ENCODE measurements at regions not wholly inside any gene's neighbourhood (a gene's known extent, or its start where the extent isn't known, plus 50 kb on each side); places are given as distances from the start of the nearest gene placed in this dataset.

DNA sequence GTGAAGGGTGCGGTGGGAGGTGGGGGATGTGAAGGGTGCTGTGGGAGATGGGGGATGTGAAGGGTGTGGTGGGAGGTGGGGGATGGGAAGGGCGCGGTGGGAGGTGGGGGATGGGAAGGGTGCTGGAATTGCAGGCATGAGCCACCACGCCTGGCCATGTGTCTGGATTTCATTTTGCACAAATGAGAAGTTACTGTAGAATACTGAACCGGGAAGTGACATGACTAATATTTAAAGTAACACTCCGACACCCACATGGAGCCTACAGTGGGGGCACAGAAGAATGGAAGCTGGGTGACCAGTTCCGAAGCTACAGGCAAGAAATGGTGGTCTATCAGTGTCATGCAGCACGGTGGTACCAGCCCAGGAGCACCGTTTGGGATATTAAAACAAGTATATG, 69.9 kb upstream of the SPTLC1 start:
- no peak for DNase-seq

DNA sequence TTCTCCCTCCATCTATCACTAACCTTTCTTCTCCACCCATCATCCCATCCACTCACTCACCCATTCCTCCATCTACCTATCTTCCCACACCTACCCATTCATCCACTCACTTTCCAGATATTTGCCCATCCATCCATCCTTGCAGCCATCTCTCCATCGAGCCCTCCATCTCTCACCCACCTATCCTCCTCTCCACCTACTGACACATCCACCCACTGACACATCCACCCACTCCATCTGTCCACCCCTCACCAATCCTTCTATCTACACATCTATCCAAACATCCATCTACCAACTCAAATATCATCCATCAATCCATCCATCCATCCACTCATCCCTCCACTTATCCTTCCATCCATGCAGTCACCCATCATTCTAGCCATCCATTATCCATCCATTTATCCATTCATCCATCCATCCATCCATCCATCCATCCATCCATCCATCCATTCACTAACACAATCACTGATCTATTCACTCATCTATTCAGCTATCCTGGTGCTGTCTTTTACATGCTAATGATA, 68.9 kb upstream of the SPTLC1 start:
- no peak for DNase-seq

DNA sequence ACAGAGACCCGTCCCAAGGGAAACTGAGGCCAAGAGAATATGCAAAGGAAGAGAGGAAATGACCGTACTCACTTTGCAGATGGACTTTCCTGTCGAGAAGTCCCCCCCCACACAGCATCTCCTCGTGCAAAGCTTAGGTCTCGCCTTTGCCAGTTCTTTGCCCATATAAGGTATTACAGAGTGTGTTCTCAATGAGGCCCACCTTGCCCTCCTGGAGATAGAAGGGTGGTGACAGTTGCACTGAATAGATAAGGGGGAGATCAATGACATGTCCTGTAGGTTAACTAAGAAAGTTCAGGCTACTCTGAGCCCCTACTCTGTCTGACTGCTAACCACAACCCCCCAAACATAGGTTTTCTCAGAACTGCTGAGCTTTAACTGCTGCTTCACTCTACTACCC, 68.2 kb upstream of the SPTLC1 start:
- no peak for DNase-seq

DNA sequence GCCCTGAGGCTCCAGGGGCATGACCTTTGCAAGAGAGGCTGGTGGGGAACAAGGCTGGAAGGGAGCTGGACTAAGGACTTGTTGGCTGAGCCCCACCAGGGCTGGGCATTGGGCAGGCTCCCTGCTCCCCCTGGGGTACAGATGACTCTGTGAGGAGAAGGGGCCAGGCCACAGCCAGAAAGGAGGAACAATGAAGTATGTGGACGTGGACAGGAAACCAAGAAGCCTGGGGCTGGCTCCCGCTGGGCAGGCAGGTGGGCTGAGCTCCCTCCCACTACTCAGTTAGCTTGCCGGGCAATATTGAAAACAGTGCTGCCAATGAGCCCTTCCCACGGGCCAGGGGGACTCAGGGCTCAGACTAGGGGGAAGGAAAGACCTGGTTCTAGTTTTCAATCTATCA, 66.1 kb upstream of the SPTLC1 start:
- DNase-seq = no peak

DNA sequence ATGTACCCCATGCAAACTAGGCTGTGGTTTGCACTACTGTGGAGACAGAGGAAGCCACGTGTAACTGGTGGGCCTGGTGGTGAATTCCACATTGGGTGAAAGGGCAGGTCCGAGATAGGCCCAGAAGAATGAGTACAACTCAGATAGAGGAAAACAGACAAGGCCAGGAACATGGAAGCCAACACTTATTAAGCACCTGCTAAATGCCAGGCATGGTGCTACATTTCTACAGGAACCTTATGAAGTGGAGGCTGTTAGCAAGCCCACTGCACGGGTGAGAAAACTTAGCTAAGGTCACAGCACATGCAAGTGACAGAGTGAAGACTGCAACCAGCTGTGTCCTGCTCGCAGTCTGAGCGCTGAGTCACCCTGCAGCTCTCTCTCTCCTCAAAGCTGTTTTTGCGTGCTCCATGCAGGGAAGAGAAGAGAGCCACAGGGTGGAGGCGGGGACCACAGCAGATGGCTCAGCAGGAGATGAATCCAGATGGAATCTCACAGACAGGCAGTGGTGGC, 65.5 kb upstream of the SPTLC1 start:
- peak in 1 of 2 experiments; percentile 51 for DNase-seq

DNA sequence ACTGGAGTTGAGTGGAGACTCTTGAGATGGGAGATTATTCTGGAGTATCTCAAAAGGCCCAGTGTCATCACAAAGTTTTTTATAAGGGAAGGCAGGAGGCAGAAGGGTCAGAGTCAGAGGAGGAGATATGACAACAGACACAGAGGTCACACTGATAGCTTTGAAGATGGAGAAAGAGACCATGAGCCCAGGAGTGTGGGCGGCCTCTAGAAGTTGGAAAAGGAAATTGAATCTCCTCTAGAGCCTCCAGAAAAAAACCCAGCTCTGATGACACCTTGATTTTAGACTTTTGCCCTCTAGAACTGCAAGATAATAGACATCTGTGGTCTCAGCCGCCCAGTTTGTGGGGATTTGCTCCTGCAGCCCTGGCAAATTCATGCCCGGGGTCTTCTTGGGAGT, 64.8 kb upstream of the SPTLC1 start:
- DNase-seq = no peak

DNA sequence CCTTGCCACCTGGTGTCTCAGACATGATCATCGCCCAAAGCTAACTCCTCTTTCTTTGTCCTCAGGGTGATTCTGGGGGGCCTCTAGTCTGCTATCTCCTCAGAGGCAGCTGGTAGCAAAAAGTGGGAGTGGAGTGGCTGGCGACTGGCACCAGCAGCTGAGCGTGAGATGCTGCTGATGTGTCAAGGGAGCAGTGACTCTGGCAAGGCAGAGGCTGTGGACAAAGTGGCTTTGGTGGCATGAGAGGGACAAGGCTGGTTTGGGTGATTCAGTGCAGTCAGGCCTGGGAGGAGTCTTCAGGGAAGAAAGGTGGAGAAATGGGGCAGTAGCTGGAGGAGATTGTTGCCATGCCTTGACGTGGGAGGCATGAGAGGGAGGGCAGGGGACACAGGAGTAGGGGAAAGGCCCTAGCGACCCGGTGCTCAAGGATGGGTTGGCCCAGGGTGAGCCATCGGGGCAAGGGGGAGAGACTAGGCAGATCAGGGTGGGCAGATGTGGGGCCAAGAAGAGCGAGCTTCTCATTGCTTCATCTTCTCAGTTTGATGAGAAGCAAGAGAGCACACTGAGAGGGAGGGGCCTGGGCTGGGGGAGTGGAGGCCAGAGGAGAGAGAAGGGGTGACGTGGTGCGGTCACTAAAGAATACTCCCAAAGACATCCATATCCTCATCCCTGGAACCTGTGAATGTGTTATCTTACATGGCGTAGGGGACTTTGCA, 64.2 kb upstream of the SPTLC1 start:
- no peak for DNase-seq

DNA sequence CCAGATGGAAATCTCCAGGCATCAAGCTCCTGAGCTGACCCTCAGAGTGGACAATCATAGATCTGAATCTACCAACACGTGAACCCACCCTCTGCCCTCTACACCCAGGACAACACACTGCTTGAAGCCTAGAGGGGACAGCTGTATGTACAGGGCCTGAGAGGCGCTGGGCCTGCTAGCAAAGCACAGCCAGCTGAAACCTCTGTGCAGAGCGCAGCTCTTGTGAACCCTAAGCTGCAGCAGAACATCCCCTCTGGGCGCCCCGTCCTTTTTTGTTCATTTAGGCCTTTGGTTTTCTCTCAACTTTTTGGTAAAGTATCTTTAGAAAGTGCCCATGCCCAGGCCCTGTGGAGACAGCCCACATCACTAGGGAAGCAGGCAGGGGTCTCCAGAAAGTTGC, 62.4 kb upstream of the SPTLC1 start:
- no peak for DNase-seq

DNA sequence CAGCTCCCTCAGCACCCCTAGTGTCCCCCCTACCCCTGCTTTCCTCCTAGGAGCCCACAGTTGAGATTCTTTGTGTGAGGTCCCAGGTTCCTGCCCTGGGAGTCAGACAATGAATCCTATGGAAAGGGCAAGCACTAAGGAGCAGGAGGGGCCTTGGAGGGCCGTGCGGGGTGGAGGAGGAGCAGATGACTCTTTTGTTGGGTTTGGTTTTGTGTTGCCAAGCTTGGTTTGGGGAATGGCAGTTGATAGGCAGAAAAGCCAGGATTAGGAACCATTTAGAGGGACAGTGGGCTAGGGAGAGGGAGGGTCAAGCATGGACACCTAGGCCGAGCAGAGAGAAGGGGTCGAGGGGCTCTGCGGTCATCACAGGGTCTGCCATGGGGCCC, 61.6 kb upstream of the SPTLC1 start:
- no peak for DNase-seq

DNA sequence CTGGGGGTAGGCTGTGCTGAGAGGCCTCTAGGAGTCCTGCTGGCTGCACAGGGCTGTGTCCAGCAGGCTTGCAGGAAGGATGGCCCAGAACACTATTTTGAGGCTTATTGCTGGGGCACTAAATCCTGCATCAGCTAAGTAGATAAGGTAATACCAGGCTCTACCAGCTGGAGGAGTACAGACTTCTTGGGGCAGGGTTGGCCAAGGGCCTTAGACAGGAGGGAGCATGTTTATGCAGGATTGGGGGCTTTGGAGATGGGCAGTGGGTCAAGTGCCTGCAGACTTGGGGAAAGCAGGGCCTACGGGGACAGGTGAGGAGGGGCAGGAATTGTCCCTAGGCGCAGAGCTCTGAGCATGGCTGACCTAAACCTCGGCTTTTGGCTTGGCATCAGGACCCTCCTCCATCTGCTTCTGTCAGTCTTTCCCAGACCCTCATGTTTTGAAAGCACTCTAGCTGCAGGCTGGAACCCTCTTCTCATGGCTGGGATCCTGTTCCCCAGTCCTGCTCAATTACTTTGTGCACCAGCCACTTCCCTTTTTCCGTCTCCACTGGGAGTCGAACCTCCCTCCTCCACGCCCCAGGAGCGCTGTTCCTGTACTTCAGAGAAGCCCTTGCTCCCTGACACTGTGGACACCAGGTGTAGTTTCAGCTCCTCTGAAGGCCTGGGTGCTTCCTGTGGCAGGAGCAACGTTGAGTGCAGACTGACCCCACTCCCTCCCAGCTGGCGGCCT, 61.0 kb upstream of the SPTLC1 start:
- DNase-seq = peak in 1 of 2 experiments; percentile 18

DNA sequence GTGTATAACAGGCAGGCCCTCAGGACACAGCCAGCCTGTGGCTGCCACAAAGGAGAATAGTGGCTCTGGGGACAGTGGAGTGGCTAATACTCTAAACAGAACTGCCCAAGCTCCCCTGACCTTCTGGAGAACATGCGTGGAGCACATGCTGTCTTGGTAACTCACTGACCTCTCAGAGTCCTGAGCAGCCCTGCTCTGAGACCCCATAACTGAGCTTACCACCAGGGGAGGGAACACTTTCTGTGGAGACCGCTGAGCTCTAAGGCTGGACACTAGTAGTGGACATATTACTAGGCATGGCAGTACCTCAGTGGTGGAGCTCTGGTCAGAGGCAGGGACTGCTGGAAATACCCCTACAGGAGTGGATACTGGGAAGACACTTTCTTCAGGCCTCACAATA, 60.2 kb upstream of the SPTLC1 start:
- DNase-seq = no peak

DNA sequence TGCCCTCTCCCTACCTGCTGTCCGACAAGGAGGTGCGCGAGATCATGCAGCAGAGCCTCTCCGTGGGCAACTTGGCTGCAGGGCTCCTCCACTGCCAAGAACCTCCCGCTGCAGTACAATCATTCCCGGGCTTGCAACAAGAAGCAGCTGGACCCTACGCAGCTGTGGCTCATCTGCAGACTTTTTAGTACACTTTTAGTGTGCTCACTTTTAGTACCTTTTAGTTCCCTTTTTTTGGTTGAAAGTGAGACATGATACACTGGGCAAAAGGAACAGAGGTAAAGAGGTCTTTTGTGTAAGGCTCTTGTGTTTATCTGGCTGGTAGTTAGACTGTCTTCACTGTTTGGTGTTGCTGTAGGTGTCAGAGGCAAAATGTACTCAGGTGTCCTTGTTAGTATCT, 58.1 kb upstream of the SPTLC1 start:
- no peak for DNase-seq

DNA sequence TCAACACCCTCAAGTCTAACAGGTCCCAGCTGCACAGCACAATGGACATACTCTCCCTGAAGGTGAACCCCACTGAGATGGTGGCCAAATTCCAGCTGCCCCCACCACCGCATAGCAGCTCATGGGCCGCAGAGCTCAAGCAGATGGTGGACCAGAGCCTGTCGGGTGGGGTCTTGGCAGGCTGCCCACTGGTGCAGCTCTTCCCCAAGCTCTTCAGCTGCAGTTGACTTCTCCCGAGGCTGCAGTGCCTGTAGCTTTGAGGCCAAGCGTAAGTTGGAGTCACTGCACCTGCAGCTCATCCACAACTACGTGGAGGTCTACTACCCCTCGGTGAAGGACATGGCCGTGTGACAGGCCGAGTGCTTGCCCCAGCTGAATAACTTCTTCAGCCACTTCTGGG, 56.6 kb upstream of the SPTLC1 start:
- peak in 1 of 2 experiments; percentile 30 for DNase-seq

DNA sequence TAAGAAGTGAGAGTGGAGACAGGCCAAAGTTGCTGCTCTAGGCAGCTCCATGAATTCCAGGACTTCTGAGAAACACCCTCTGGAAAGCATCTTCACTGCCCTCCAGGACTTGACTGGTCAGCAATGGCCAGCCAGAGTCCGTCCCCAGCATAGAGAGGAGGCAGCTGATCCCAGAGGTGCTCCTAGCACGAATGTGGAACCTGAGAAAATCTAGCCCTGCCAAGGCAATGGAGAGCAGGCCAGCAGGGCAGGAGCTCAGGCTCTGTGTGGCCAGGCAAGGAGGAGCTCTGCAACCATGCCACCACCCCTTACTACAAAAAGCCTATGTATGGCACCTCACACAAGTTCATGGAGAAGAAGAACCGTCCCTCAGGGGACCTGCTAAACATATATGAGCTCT, 56.1 kb upstream of the SPTLC1 start:
- DNase-seq = no peak

DNA sequence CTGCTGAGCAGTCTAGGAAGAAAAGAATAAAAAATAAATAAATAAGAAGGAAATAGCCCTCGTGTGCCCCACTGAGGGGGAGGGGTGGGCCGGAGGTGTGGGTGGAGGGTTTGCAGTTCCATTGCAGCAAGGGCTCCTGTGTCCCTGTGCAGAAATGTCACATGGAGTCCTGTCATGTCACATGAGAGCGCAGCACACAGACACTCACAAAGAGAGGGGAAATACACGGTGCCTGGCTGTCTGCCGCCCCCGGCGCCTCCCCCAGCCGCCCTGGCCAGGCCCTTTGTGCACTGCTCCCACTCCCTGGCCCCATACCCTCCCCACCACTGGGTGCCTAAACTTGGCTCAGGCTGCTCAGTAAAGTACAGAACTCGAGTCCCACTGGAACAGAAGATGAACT, 55.6 kb upstream of the SPTLC1 start:
- no peak for DNase-seq

DNA sequence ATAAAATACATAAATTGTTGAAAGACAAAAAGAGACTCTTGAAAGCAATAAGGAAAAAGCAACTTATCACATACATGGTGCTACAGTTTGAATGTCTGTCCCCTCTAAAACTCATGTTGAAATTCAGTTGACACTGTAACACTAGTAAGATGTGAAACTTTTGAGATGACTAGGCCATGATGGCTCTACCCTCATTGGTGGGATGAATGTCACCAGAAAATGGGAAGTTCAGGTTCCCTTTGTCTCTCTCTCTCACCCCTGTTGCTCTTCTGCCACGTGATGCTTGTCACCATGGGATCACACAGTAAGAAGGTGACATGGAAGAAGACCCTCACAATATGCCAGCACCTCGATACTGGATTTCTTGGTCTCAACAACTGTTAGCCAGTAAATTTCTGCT, 50.3 kb upstream of the SPTLC1 start:
- no peak for DNase-seq
